H1 (cell line): ENCODE measurements at regions not wholly inside any gene's neighbourhood (a gene's known extent, or its start where the extent isn't known, plus 50 kb on each side); places are given as distances from the start of the nearest gene placed in this dataset.

Experiments used
- CTCF ChIA-PET: fragments of 300-600 bp; sonication (Branson Sonifier 250); formaldehyde crosslinking; loops from one replicate; lab custom pipeline; 2021; ENCODE audit not compliant: partially characterized antibody; lab: Charles Lee
- POLR2A ChIA-PET: fragments of 300-600 bp; sonication (Branson Sonifier 250); formaldehyde crosslinking; loops from one replicate; lab custom pipeline; 2021; ENCODE audit warnings: inconsistent platforms; ENCODE audit not compliant: partially characterized antibody; lab: Charles Lee
- DNase-seq, 2 experiments: peaks; one replicate each; pipeline versions ENCODE4 v3.0.0 to v3.0.0-alpha.2; 2010 to 2022; ENCODE audit warnings: low spot score in 2 of 2, low read depth in 1 of 2, mixed read lengths in 1 of 2
- FAIRE-seq: peaks from 2 replicates; lab custom pipeline; 2011; peaks lifted over from hg19 to GRCh38; lab: Jason Lieb, UNC
- H2AFZ ChIP-seq: 2 replicates; pipeline ENCODE4 v1.8.1; 2012; ENCODE audit warnings: low read length, inconsistent platforms
- H2AK5ac ChIP-seq: 2 replicates; pipeline ENCODE4 v1.6.1; 2013; ENCODE audit warnings: low read depth, low read length
- H2BK120ac ChIP-seq: replicated peaks from 2 replicates; pipeline ENCODE3; 2013; ENCODE audit warnings: low read depth, low read length, inconsistent platforms
- H2BK12ac ChIP-seq: 2 replicates; pipeline ENCODE4 v1.6.1; 2013; ENCODE audit warnings: low read depth, low read length
- H2BK15ac ChIP-seq: 2 replicates; pipeline ENCODE4 v1.6.1; 2013; ENCODE audit warnings: low read length
- H2BK20ac ChIP-seq: 2 replicates; pipeline ENCODE4 v1.6.1; 2013; ENCODE audit warnings: low read length
- H2BK5ac ChIP-seq: 2 replicates; pipeline ENCODE4 v1.6.1; 2013; ENCODE audit warnings: low read depth, low read length
- H3K14ac ChIP-seq: 2 replicates; pipeline ENCODE4 v1.6.1; 2013; ENCODE audit warnings: inconsistent platforms; ENCODE audit not compliant: insufficient read length
- H3K18ac ChIP-seq: 2 replicates; pipeline ENCODE4 v1.6.1; 2013; ENCODE audit warnings: low read length; ENCODE audit errors: extremely low read depth
- H3K23ac ChIP-seq: 2 replicates; pipeline ENCODE4 v1.6.1; 2013; ENCODE audit warnings: inconsistent platforms; ENCODE audit not compliant: insufficient read length
- H3K23me2 ChIP-seq: 2 replicates; pipeline ENCODE4 v1.6.1; 2013; ENCODE audit warnings: low read depth, low read length
- H3K27ac ChIP-seq: 2 replicates; pipeline ENCODE4 v1.6.1; 2011; ENCODE audit warnings: low read depth, low read length, inconsistent platforms
- H3K27me3 ChIP-seq, 4 experiments: replicated peaks in 1 of 4; 1 replicate in 1 of 4; 2 replicates in 3 of 4; pipeline versions ENCODE4 v1.6.1 to v1.8.1; 2011 to 2013; ENCODE audit warnings: low read length in 3 of 4, mild to moderate bottlenecking in 3 of 4, inconsistent platforms in 2 of 4, mixed read lengths in 2 of 4, moderate library complexity in 1 of 4; ENCODE audit not compliant: control insufficient read depth in 3 of 4, insufficient read depth in 3 of 4; ENCODE audit errors: extremely low read depth in 1 of 4
- H3K36me3 ChIP-seq, 4 experiments: 2 replicates each; pipeline versions ENCODE4 v1.6.1 to v1.8.1; 2011 to 2013; ENCODE audit warnings: mild to moderate bottlenecking in 4 of 4, low read length in 3 of 4, moderate library complexity in 2 of 4, control low read depth in 1 of 4, inconsistent platforms in 1 of 4; ENCODE audit not compliant: insufficient read depth in 4 of 4, control insufficient read depth in 2 of 4
- H3K4ac ChIP-seq: replicated peaks from 2 replicates; pipeline ENCODE3; 2013; ENCODE audit warnings: low read length, low read depth, mixed read lengths, inconsistent platforms; ENCODE audit not compliant: insufficient read length
- H3K4me1 ChIP-seq, 4 experiments: replicated peaks in 1 of 4; 1 replicate in 1 of 4; 2 replicates in 3 of 4; pipeline versions ENCODE4 v1.6.1 to v1.8.1; 2011 to 2013; ENCODE audit warnings: low read length in 3 of 4, inconsistent platforms in 2 of 4, mixed read lengths in 1 of 4; ENCODE audit not compliant: insufficient read depth in 4 of 4, control insufficient read depth in 3 of 4
- H3K4me2 ChIP-seq, 2 experiments: 2 replicates each; pipeline versions ENCODE4 v1.6.1 to v1.8.1; 2011 to 2013; ENCODE audit warnings: low read depth in 2 of 2, low read length in 2 of 2, control low read depth in 1 of 2, inconsistent platforms in 1 of 2, mild to moderate bottlenecking in 1 of 2; ENCODE audit not compliant: insufficient read depth in 1 of 2
- H3K4me3 ChIP-seq, 4 experiments: fragments of 200-600, 300-600 bp in 1 of 4; sonication (generic), shearing (Covaris generic), sonication (Bioruptor Twin) in 1 of 4; 2 replicates each; pipeline versions ENCODE4 v1.5.1 to v1.8.1; 2011 to 2016; ENCODE audit warnings: low read length in 4 of 4, low read depth in 3 of 4, control low read depth in 2 of 4, inconsistent platforms in 2 of 4, mild to moderate bottlenecking in 2 of 4, mixed read lengths in 1 of 4, moderate library complexity in 1 of 4; ENCODE audit not compliant: insufficient read depth in 2 of 4; ENCODE audit errors: extremely low read depth in 1 of 4
- H3K56ac ChIP-seq: replicated peaks from 2 replicates; pipeline ENCODE3; 2013; ENCODE audit warnings: low read depth, mild to moderate bottlenecking, mixed read lengths, low read length, inconsistent platforms; ENCODE audit not compliant: insufficient read length
- H3K79me1 ChIP-seq: 2 replicates; pipeline ENCODE4 v1.6.1; 2013; ENCODE audit warnings: low read depth, low read length, control low read depth
- H3K79me2 ChIP-seq, 2 experiments: 2 replicates each; pipeline versions ENCODE4 v1.6.1 to v1.8.1; 2012 to 2013; ENCODE audit warnings: low read length in 2 of 2, mild to moderate bottlenecking in 2 of 2, inconsistent platforms in 1 of 2; ENCODE audit not compliant: insufficient read depth in 2 of 2, control insufficient read depth in 1 of 2
- H3K9ac ChIP-seq, 4 experiments: replicated peaks in 1 of 4; 1 replicate in 1 of 4; 2 replicates in 3 of 4; pipeline versions ENCODE4 v1.6.1 to v1.8.1; 2011 to 2013; ENCODE audit warnings: low read depth in 3 of 4, low read length in 3 of 4, control low read depth in 2 of 4, mild to moderate bottlenecking in 2 of 4, moderate library complexity in 2 of 4, inconsistent platforms in 1 of 4; ENCODE audit errors: extremely low read depth in 1 of 4
- H3K9me3 ChIP-seq, 2 experiments: 2 replicates each; pipeline versions ENCODE4 v1.6.1 to v1.8.1; 2012 to 2013; ENCODE audit warnings: mild to moderate bottlenecking in 2 of 2, moderate library complexity in 2 of 2, control low read depth in 1 of 2, inconsistent platforms in 1 of 2, low read depth in 1 of 2, low read length in 1 of 2, mixed read lengths in 1 of 2; ENCODE audit not compliant: insufficient read depth in 2 of 2
- H4K20me1 ChIP-seq, 2 experiments: replicated peaks in 1 of 2; 2 replicates each; pipeline versions ENCODE3 to v1.8.1; 2011 to 2013; ENCODE audit warnings: inconsistent platforms in 2 of 2, low read length in 2 of 2, mild to moderate bottlenecking in 1 of 2; ENCODE audit not compliant: insufficient read depth in 2 of 2, control insufficient read depth in 1 of 2
- H4K5ac ChIP-seq: 2 replicates; pipeline ENCODE4 v1.6.1; 2013; ENCODE audit warnings: low read length, low read depth, mixed read lengths, inconsistent platforms; ENCODE audit not compliant: insufficient read length
- H4K8ac ChIP-seq: 2 replicates; pipeline ENCODE4 v1.8.0; 2013; ENCODE audit warnings: mild to moderate bottlenecking, moderate library complexity, low read length, inconsistent platforms; ENCODE audit not compliant: insufficient read depth; ENCODE audit errors: extremely low read depth
- H4K91ac ChIP-seq: replicated peaks from 2 replicates; pipeline ENCODE3; 2013; ENCODE audit warnings: low read length, mixed read lengths, inconsistent platforms; ENCODE audit not compliant: insufficient read length
- BACH1 ChIP-seq: IDR thresholded peaks from 2 replicates; pipeline ENCODE4 v1.6.1; 2012; ENCODE audit warnings: low read length, improper control_type of control experiment
- CEBPB ChIP-seq: IDR thresholded peaks from 2 replicates; pipeline ENCODE4 v1.6.1; 2012; ENCODE audit warnings: low read depth, low read length
- CHD2 ChIP-seq: IDR thresholded peaks from 2 replicates; pipeline ENCODE4 v1.6.1; 2012; ENCODE audit warnings: low read length, improper control_type of control experiment
- FOSL1 ChIP-seq: IDR thresholded peaks from 2 replicates; pipeline ENCODE4 v1.6.1; 2011; ENCODE audit warnings: mild to moderate bottlenecking, low read depth, low read length, moderate library complexity; ENCODE audit not compliant: insufficient read depth
- HDAC2 ChIP-seq, 2 experiments: fragments of 300-600 bp in 1 of 2; sonication (generic) in 1 of 2; IDR thresholded peaks; 2 replicates each; pipeline ENCODE4 v1.6.1; 2011 to 2012; ENCODE audit warnings: low read depth in 2 of 2, low read length in 2 of 2, mild to moderate bottlenecking in 2 of 2, moderate library complexity in 2 of 2, borderline replicate concordance in 1 of 2, inconsistent platforms in 1 of 2
- JUN ChIP-seq: IDR thresholded peaks from 2 replicates; pipeline ENCODE4 v1.6.1; 2011; ENCODE audit warnings: low read depth, mild to moderate bottlenecking, improper control_type of control experiment, low read length
- POU5F1 ChIP-seq: IDR thresholded peaks from 2 replicates; pipeline ENCODE4 v1.6.1; 2011; ENCODE audit warnings: low read depth, mild to moderate bottlenecking, low read length, moderate library complexity
- SIX5 ChIP-seq: IDR thresholded peaks from 2 replicates; pipeline ENCODE4 v1.6.1; 2011; ENCODE audit warnings: mild to moderate bottlenecking, low read depth, low read length
- SP2 ChIP-seq: IDR thresholded peaks from 2 replicates; pipeline ENCODE4 v1.6.1; 2012; ENCODE audit warnings: mild to moderate bottlenecking, low read length, inconsistent platforms
- TAF1 ChIP-seq: IDR thresholded peaks from 2 replicates; pipeline ENCODE4 v1.6.1; 2011; ENCODE audit warnings: mild to moderate bottlenecking, low read depth, low read length
- YY1 ChIP-seq: IDR thresholded peaks from 2 replicates; pipeline ENCODE4 v1.6.1; 2011; ENCODE audit warnings: low read depth, mild to moderate bottlenecking, low read length
- WGBS, 2 experiments: shearing (Covaris generic) in 1 of 2; methylation state at CpG; one replicate each; pipeline versions ENCODE4 v1.1.6 to v1.1.7; 2013 to 2015; ENCODE audit warnings: low lambda C conversion rate in 2 of 2, mixed read lengths in 2 of 2, inconsistent platforms in 1 of 2, low coverage in 1 of 2, missing lambda C conversion rate in 1 of 2; ENCODE audit not compliant: insufficient replicate concordance in 2 of 2, insufficient coverage in 1 of 2, insufficient read length in 1 of 2; ENCODE audit errors: extremely low coverage in 1 of 2, missing lambda C conversion rate in 1 of 2; 5-methylcytosine and 5-hydroxymethylcytosine counted together
- TF ChIP-seq, protein P1 (sequence below): IDR thresholded peaks from 2 replicates; pipeline ENCODE4 v1.6.1; 2012; ENCODE audit warnings: inconsistent platforms

DNA sequence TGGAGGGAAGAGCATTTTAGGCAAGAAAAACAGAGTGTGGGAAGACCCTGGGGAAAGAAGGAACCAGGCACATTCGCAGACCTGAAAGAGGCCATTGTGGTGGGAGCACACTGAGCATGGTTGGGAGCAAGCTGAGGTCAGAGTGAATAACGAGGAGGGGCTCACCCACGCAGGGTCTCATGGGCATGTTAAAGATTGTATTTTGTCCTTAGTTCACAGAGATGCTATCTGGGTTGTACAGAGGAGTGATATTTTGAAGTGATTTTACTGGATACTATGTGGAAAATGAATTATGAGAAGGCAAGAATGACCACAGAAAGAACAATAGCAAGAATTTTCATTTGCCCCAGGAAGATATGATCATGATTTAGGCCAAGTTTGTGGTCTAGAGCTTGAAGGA is 578.3 kb upstream of the NR5A2 start:
- Histone ChIP-seq H2BK15ac (no peak overlapping the region), H4K20me1 (no peaks in the 10 kb centered on the region), H4K5ac (no peak overlapping the region), H3K9ac (no peak overlapping the region), H3K56ac (no peak overlapping the region), H2AK5ac (no peak overlapping the region), H3K79me2 (no peaks in the 10 kb centered on the region), H3K23me2 (no peaks in the 10 kb centered on the region), H2AFZ (no peak overlapping the region), H3K14ac (no peak overlapping the region), H3K4me1 (no peaks in the 10 kb centered on the region), H3K18ac (no peak overlapping the region), H3K4ac (no peak overlapping the region), H4K8ac (no peak overlapping the region), H3K4me3 (no peak overlapping the region), H2BK5ac (no peak overlapping the region), H4K91ac (no peak overlapping the region), H2BK20ac (no peak overlapping the region), H2BK120ac (no peak overlapping the region), H3K27me3 (no peaks in the 10 kb centered on the region), H3K36me3 (no peaks in the 10 kb centered on the region), H3K23ac (no peak overlapping the region), H2BK12ac (no peak overlapping the region), H3K4me2 (no peak overlapping the region), H3K27ac (no peak overlapping the region), H3K9me3 (no peaks in the 10 kb centered on the region), H3K79me1 (no peaks in the 10 kb centered on the region)
- WGBS, 2 experiments = 93% methylated on average over 3 of the region's 3 CpGs; no CpG with 5 or more reads in 1 of the 2 experiments
- TF ChIP-seq HDAC2 (IDR thresholded peaks at IDR 0.05; ENCODE audit: borderline replicate concordance in 1 of 2, low read depth in 2 of 2, low read length in 2 of 2) (no peak), TAF1 (no peak), CEBPB (no peak), POU5F1 (no peak), CHD2 (no peak), SP2 (no peak), JUN (no peak), SIX5 (no peak), FOSL1 (no peak), YY1 (no peak), BACH1 (no peak)
- TF ChIP-seq, protein P1, sequence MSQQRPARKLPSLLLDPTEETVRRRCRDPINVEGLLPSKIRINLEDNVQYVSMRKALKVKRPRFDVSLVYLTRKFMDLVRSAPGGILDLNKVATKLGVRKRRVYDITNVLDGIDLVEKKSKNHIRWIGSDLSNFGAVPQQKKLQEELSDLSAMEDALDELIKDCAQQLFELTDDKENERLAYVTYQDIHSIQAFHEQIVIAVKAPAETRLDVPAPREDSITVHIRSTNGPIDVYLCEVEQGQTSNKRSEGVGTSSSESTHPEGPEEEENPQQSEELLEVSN = no peak
- CTCF ChIA-PET = interaction anchor here (0.6 to 2.4 kb wide), 3 partner anchors 12 to 1669 kb away, joined by 4 to 9 read pairs (median 5); no protein-coding TSS in a partner anchor
- no peak for DNase-seq
- FAIRE-seq = no peak
- POLR2A ChIA-PET = no interaction called here
